ENCODE measurements at regions not wholly inside any gene's neighbourhood (a gene's known extent, or its start where the extent isn't known, plus 50 kb on each side); places are given as distances from the start of the nearest gene placed in this dataset.

- no peak overlapping the region for H3K4me3 ChIP-seq (ENCODE audit: low read length)
- no peaks in the 10 kb centered on the region for H3K9me3 Mint-ChIP-seq
- intact Hi-C loops (cut with DNase I, micrococcal nuclease) = no loop called here
- peaks cover 2 to 4% of the 10 kb centered on the region in 2 experiments for H3K27me3 ChIP-seq (ENCODE audit: control insufficient read depth in 1 of 2, insufficient read depth in 2 of 2, low read length in 2 of 2)
- peaks cover 27% of the 10 kb centered on the region for H3K27me3 Mint-ChIP-seq
- no peak for TF ChIP-seq CTCF (IDR thresholded peaks at IDR 0.05)
- CTCF ChIA-PET = no interaction called here
- POLR2A ChIA-PET = no interaction called here
- DNase-seq (no peak), ATAC-seq (ENCODE audit: poor library complexity) (no peak)
- no peaks in the 10 kb centered on the region for H3K36me3 ChIP-seq (ENCODE audit: insufficient read depth, low read length)
- H3K4me1 Mint-ChIP-seq (ENCODE audit: low read depth) = no peaks in the 10 kb centered on the region
- H3K9me3 ChIP-seq (ENCODE audit: control insufficient read depth in 1 of 2, insufficient read depth in 1 of 2, low read length in 2 of 2) = peaks cover 0 to 15% of the 10 kb centered on the region in 2 experiments
- no peak overlapping the region for H3K4me3 Mint-ChIP-seq
- H3K4me1 ChIP-seq (ENCODE audit: insufficient read depth, low read length) = no peaks in the 10 kb centered on the region
- no peak overlapping the region for H3K27ac ChIP-seq (ENCODE audit: low read depth in 1 of 2, low read length in 2 of 2)
- H3K27ac Mint-ChIP-seq = no peak overlapping the region
- H3K36me3 Mint-ChIP-seq (ENCODE audit: low read depth) = no peaks in the 10 kb centered on the region
Measured at GRCh38 chr11:120061036-120061760, 76.7 kb downstream of the TRIM29 start.

GRCh38 chr11:120060512-120060911, 77.4 kb downstream of the TRIM29 start:
- intact Hi-C loops (cut with DNase I, micrococcal nuclease) = no loop called here
- no peaks in the 10 kb centered on the region for H3K9me3 Mint-ChIP-seq

GRCh38 chr11:120058931-120059330, 79.0 kb downstream of the TRIM29 start:
- Mint-ChIP-seq H3K9me3 (no peaks in the 10 kb centered on the region), H3K27ac (no peak overlapping the region), H3K4me1 (ENCODE audit: low read depth) (no peaks in the 10 kb centered on the region), H3K36me3 (ENCODE audit: low read depth) (no peaks in the 10 kb centered on the region), H3K4me3 (no peak overlapping the region), H3K27me3 (peaks cover 19% of the 10 kb centered on the region)
- Histone ChIP-seq H3K4me1 (ENCODE audit: insufficient read depth, low read length) (no peaks in the 10 kb centered on the region), H3K27me3 (ENCODE audit: control insufficient read depth in 1 of 2, insufficient read depth in 2 of 2, low read length in 2 of 2) (peaks cover 2 to 4% of the 10 kb centered on the region in 2 experiments), H3K36me3 (ENCODE audit: insufficient read depth, low read length) (no peaks in the 10 kb centered on the region), H3K9me3 (ENCODE audit: control insufficient read depth in 1 of 2, insufficient read depth in 1 of 2, low read length in 2 of 2) (peaks cover 0 to 15% of the 10 kb centered on the region in 2 experiments), H3K4me3 (ENCODE audit: low read length) (no peak overlapping the region), H3K27ac (ENCODE audit: low read depth in 1 of 2, low read length in 2 of 2) (no peak overlapping the region)
- no peak for DNase-seq
- intact Hi-C loops (cut with DNase I, micrococcal nuclease) = no loop called here
- CTCF ChIA-PET = no interaction called here
- no peak for TF ChIP-seq CTCF (IDR thresholded peaks at IDR 0.05)
- no peak for ATAC-seq (ENCODE audit: poor library complexity)
- POLR2A ChIA-PET = no interaction called here

More at GRCh38 chr11:120060512-120060911, 77.4 kb downstream of the TRIM29 start:
- peaks cover 24% of the 10 kb centered on the region for H3K27me3 Mint-ChIP-seq
- H3K36me3 ChIP-seq (ENCODE audit: insufficient read depth, low read length) = no peaks in the 10 kb centered on the region
- DNase-seq (no peak), ATAC-seq (ENCODE audit: poor library complexity) (no peak)
- ChIA-PET POLR2A (no interaction called here), CTCF (no interaction called here)
- no peaks in the 10 kb centered on the region for H3K4me1 ChIP-seq (ENCODE audit: insufficient read depth, low read length)
- H3K4me3 ChIP-seq (ENCODE audit: low read length) = no peak overlapping the region
- peaks cover 0 to 15% of the 10 kb centered on the region in 2 experiments for H3K9me3 ChIP-seq (ENCODE audit: control insufficient read depth in 1 of 2, insufficient read depth in 1 of 2, low read length in 2 of 2)
- H3K36me3 Mint-ChIP-seq (ENCODE audit: low read depth) = no peaks in the 10 kb centered on the region
- H3K27ac Mint-ChIP-seq = no peak overlapping the region
- H3K4me3 Mint-ChIP-seq = no peak overlapping the region
- no peaks in the 10 kb centered on the region for H3K4me1 Mint-ChIP-seq (ENCODE audit: low read depth)
- TF ChIP-seq CTCF (IDR thresholded peaks at IDR 0.05) = no peak
- H3K27me3 ChIP-seq (ENCODE audit: control insufficient read depth in 1 of 2, insufficient read depth in 2 of 2, low read length in 2 of 2) = peaks cover 2 to 4% of the 10 kb centered on the region in 2 experiments
- no peak overlapping the region for H3K27ac ChIP-seq (ENCODE audit: low read depth in 1 of 2, low read length in 2 of 2)
